ENCODE measurements at regions not wholly inside any gene's neighbourhood (a gene's known extent, or its start where the extent isn't known, plus 50 kb on each side); places are given as distances from the start of the nearest gene placed in this dataset.

DNA sequence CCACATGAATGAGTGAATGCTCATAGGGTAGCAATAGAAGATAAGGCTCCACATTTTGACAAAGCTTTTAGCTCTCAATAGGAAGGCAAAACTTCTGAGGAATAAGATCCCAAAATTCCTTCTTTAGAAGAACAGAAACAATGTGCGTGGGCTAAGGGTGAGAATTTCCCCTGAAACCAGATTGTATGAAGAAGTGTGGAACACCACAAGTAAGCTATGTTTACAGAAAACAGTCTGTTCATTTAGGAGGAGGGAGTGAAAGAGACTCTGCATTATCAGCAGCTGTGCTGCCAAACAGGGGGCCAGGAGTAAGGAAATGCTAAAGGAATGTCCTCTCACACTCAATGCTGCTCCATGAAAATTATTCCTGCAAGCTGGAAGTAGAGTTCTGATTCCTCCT, 851.6 kb downstream of the CENPC start:
- peak; percentile 11 for DNase-seq (ENCODE audit: low read depth)

DNA sequence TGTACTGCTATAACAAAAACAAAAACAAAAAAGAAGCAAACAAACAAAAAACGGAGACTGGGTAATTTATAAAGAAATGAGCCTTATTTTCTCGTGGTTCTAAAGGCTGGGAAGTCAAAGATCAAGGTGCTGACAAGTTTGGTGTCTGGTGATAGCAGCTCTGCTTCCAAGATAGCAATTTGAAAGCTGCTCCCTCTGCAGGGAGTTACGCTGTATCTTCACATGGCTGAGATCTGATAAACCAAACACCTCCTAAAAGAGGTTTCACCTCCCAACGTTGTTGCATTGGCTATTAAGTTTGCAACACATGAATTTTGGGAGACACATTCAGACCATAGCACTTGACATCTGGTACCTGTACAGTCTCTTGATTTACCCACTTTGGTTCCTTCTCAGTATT, 854.2 kb downstream of the CENPC start:
- DNase-seq (ENCODE audit: low read depth) = no peak

DNA sequence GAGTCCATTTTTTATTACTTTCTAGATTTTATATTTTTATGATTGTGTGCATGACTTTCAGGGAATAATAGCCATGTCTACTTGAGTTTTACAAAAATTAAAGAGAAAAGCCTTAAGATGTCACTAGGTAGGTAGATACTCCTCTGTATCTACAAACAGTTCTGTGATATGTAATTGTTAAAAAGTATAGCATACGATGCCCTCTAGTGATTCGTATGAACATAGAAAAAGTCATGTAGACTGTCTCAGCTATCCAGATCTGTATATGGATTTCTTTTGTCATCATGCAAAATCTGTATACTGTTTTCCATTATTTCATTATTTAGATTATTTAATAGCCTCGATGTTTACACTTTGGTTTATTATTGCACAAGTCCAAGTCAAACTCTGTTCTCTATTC, 856.6 kb downstream of the CENPC start:
- DNase-seq (ENCODE audit: low read depth) = peak; percentile 21

DNA sequence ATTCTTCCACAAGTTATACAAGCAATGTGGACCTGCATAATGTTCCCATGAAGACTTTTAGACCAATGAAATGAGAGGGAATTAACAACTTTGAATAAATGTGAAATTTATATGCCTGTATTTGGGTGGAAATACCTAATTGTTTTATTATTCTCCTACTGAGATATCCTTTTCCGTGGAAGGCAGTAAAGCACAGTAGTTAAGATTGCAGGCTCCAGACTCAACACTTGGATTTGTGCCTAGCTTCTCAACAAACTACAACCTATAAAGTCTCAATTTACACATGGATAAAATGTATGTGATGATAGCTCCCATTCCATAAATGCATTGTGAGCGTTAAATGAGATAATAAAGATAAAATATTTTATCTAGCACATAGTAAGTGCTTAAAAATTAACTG, 857.8 kb downstream of the CENPC start:
- no peak for DNase-seq (ENCODE audit: low read depth)

DNA sequence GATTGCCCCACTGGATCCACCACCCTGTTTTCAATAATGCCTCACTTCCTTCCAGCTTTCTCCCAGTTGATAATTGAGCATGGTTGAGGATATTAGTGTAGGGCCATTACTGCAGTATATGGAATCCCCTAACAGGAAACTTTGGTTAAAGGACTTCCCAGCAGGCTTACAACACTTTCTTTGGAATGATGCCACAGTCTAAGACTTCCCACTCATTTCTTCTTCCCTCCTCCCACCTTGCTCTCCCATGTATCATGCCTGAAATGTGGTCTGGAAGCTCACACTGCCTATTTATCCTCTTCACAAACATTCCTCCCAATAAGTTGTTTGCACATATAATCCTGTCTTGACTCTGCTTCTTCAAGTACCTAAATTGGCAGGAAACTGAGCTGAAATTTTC, 863.3 kb downstream of the CENPC start:
- peak; percentile 32 for DNase-seq (ENCODE audit: low read depth)

DNA sequence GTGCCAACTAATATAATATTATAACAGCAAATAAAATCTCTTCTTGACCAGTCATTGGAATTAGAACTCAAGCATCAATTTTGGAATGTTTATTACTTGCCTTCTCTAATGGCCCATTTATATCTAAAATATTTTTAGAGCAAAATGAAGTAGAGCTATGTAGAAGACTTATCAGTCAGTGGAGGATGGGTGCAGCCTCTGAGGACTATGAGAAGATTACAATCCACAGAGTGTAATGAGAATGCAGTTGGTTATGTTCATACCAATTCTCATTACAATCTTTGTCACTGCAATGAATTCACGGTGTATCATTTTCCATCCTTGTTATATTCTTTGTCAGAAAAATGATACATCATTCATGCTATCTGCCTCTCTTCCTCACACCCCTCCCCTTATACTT, 878.1 kb downstream of the CENPC start:
- no peak for DNase-seq (ENCODE audit: low read depth)

DNA sequence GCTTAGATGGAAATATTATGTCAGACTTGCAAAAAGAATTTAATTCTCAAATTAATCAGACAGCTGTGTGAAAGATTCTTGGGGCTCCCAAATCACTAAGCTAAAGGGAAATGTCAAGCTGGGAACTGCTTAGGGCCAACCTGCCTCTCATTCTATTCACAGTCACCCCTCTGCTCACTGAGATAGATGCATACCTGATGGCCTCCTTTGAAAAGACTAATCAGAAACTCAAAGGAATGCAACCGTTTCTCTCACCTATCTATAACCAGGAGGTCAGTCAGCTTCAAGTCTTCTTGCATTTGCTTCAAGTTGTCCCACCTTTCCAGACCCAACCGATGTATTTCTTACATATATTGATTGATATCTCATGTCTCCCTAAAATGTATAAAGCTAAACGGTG, 882.7 kb downstream of the CENPC start:
- DNase-seq (ENCODE audit: low read depth) = no peak

DNA sequence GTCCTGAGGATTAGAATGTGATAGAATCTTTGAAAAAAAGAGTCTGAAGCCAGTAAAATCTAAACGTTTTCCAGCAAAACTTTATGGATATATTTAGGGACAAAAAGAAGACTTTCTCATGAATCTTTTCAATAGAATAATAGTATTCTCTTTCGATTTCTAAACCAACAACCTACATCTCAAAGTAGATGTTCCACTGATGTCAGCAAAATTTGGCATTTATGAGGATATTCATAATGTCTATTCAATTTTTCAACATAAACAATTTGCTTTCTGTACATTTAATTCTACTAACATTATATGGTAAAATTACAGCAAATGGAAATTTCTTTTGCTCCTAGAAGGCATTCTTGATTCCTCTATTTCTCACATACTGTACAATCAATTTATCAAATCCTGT, 886.5 kb downstream of the CENPC start:
- no peak for DNase-seq (ENCODE audit: low read depth)

DNA sequence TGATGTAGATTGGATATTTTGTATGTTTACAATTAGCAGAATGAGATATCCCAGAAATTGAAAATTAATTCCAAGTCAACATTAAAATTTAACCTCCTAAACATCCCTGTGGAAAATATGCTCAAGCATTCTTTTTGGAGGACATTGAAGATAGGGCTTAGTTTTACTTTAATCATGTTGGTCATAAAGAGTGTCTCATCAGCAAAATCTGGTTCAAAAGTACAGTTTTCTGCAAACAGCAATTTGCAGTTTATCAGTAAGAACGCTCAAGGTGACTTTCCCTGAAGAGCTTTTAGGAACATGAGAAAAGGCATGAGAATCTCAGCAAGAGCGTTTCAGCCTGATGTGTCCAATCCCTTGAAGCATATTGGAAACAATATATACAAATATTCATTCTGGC, 889.8 kb downstream of the CENPC start:
- DNase-seq (ENCODE audit: low read depth) = no peak

DNA sequence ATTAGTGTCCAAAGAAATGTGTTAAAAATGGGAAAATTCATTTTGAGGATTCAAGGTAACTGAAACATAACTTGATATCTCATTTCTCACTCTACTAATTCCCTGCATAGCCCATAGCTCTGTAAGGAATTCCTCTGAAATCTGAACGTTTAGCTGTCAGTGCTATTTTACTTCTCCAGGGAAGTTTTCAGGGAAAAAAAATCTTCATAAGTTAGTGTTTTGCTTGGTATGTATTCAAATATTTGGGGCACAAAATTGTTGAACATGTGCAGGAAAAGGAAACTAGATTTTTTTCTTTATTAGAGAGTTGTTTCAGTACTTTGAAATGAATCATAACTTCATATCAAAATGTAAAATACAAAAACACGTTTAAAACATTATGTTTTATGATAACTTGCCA, 891.4 kb downstream of the CENPC start:
- DNase-seq (ENCODE audit: low read depth) = no peak

DNA sequence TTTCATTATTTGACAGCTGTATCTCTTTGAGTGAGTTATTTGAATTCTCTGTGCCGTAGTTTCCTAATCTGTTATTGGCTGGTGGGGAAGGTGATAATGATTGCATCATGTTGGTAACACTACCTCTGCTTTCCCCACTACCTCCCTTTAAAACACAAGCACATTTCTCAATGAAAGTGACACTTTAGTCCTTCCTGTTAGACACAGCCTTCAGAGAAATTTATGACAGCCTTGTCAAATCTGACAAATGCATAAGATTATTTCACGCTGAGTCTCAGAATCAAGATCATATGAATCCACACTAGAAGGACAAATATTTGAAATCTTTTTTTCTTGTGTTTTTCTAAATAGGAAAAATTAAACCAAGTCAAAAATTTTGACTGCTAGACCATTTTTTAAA, 896.1 kb downstream of the CENPC start:
- DNase-seq (ENCODE audit: low read depth) = no peak

DNA sequence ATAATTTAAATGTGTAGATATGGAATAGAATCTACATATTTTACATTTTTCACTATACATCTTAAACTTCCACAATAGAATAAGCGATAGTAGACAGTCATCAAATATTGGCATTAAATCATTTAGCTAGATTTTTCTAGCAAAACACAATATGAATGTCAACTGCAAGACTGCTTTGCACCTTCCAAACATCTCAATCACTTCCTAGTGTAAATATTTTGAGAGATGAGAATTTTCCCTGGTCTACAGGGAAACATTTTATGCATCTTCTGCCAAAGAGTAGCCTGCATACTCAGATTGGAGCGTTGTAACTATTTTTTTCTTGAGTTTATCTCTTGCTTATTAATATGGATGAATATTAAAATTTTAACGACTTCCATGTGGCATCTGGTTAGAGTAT, 897.4 kb downstream of the CENPC start:
- DNase-seq (ENCODE audit: low read depth) = no peak

DNA sequence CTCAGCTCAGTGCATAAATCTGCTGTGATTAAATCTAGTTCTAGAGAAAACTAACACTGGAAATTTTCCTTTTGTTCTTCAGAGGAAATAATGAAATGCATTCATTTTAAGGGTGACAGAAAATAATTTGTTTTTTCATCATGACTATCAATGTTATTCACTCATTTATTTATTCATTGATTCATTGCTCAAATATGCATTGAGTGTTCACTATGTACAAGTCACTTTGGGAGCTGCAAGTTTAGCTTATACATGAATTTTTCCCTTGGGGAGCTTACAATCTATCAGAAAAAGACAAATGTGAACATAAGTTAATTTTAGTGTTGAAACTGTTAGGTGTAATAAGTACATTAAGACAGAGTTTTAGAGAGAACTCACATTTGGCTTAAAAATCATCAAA, 897.8 kb downstream of the CENPC start:
- DNase-seq (ENCODE audit: low read depth) = no peak

DNA sequence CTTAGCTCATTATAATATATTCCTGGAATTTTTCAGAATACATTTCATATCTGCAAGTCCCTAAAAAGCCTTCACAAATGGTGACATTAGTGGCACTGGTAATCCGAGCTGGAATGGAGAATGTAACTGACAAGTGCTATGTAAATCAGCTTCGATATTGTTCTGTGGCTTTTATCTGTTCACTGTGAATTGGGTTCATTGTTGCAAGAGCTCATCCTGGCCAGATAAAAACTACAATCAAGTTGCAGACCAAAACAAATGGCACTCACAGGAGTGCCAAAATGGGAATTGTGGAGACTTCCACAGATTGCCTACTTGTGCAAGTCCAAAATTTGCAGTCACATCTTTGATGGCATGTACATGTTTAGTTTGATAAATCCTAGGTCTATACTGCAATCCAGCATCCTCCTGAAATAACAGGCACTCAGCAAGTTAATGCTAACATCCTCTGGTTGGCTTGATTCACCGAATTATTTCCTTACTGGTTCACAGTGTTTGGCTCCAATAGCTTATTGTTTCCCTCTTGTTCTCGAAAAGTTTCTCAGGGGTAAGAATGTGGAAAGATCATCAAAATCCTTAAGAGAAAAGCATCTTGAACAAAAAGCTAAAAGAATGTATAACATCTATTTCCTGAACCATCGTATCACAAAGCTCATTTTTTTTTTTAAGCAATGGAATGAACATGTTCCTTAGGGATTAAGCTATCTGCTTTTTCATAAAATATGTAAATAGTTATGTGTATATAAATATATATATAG, 904.9 kb downstream of the CENPC start:
- DNase-seq (ENCODE audit: low read depth) = no peak

DNA sequence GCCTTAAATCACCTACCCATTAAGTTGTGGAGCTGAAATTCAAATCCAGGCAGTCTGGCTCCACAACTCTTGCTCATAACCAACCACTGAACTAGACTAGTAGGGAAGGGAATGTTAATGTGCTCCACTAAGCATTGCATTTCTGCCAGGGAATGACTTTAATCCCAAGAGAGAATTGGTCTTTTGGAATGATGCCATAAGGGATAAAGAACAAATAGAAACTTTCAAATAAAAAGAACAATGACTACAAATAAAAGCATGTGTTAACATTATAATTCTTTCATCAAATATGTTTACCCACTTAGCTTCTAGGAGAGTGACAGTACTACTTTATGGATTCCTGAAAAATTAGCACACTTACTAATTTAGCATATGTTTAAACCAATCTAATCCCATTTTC, 905.9 kb downstream of the CENPC start:
- peak; percentile 9 for DNase-seq (ENCODE audit: low read depth)

DNA sequence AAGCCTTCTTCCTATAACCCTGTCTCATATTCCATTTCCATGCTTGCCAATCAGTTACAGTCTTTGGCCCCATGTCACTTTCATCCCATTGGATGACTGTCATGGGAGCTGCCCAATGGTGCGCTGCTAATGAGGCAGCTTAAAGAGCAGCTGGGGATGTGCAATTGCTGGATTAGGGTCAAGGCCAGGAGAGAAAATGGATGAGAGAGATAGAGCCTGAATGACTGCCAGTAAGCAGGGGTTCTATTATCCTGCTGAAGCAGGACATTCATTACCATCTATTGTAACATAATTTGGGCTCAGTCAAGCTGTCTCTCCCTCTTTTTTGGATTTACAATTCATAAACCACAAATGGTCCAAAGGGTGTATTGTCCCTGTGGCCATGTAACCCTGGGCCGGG, 909.0 kb downstream of the CENPC start:
- no peak for DNase-seq (ENCODE audit: low read depth)

DNA sequence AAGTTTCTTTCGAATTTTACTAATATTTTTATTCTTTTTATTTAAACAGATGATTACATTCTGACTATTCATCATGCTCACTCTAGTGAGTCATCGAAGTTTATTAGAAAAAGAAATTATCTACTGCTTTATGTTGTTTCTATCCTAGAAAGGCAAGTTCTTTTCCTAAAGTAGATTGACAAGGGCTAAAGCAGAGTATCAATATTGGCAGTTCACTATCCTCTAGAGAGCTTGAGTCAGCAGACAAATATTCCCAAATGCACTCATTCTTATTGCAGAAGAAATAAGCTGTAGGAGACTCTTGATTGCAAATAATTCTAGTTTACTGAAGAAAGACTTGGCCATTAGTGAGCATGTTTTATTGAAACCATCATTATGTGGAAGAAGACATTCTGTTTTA, 911.8 kb downstream of the CENPC start:
- DNase-seq (ENCODE audit: low read depth) = no peak

DNA sequence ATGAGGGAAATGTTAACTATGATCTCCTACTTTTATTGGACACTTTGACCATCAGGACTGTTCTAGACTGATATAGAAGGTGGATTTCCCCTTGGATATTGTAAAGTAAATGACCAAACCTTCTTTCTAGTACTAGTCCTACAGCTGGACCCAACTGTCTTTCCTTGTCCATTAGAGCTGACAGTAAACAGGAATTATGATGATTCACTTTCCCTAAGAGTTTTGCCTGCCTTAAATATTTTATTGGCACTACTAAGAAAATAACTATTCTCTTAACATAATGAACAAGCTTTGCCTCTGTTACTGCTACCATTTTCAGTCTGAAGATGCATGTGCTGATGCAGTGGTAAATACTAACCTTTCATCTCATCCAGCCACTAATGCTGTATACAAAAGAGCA, 915.4 kb downstream of the CENPC start:
- no peak for DNase-seq (ENCODE audit: low read depth)

DNA sequence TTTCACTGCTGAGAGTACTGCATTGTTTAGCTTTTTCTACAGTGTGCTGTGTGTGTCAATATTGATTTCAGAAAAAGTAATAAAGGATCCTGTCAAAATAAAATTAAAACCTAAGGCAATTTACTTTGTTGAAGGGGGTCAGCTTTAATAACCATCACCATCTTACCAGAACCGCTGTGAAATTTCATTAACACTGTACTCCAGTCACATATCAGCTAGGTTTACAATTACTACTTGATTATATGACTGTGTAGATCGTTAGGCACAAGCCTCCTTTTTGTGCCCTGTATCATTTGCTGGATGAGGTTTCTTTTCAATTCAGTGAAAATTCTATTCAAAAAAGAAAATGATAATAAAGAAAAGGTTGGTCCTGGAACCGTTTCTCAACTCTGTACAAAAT, 917.2 kb downstream of the CENPC start:
- no peak for DNase-seq (ENCODE audit: low read depth)

DNA sequence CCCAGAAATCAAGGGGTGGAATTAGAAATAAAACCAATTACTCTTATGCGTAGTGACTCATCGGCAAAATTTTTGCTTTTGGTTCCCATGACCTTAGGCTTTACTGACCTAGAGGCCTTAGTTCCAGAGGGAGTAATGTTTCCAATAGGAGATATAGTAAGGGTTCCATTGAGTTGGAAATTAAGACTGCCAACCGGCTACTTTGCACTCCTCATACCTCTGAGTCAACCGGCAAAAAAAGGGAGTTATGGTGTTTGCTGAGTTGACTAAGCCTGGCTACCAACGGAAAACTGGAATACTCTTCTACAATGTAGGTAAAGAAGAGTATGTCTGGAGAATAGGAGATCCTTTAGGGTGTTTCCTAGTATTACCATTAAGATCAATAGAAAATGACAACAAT, 919.8 kb downstream of the CENPC start:
- DNase-seq (ENCODE audit: low read depth) = no peak

DNA sequence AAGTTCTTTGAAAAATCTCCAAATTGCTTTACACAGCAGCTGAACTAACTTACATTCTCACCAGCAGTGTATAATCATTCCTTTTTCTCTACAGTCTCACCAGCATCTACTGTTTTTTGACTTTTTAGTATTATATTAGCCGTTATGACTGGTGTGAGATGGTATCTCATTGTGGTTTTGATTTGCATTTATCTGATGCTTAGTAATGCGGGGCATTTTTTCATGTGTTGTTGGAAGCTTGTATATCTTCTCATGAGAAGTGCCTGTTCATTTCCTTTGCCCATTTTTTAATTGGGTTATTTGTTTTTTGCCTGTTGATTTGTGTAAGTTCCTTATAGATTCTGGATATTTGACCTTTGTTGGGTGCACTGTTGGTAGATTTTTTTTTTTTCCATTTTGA, 931.7 kb downstream of the CENPC start:
- no peak for DNase-seq (ENCODE audit: low read depth)

DNA sequence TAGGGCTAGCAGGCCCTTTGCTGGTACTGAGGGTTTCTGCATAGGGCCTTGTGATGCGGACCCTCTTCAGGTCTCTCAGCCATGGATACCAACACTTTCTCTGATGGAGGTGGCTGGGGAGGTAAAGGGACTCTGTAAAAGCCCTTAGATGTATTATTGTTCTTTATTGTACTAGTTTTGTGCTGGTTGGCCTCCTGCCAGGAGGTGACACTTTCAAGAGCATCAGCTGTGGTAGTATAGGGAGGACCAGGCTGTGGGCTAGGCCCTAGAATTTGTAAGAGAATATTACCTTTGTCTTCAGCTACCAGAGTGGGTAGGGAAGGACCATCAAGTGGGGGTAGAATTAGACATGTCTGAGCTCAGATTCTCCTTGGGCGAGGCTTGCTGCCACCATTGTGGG, 936.3 kb downstream of the CENPC start:
- no peak for DNase-seq (ENCODE audit: low read depth)

DNA sequence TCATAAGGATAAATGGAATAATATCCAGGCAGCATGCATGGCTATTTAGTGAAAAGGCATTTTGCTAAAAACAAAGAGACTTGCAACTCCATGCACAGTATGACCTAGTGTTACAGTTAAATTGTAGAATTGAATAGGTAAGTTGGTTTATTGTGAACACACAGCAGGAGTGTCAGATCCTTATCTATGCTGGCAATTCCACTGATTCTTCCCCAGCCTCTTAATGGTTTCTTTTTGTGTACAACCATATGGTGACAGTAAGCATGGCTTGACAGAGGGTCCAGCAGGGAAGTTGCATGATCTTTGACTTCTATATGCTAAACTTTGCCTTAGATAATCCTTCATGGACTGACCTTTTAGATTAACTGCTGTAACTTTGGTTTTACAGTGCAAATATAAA, 936.6 kb upstream of the EPHA5 start:
- DNase-seq (ENCODE audit: low read depth) = no peak

DNA sequence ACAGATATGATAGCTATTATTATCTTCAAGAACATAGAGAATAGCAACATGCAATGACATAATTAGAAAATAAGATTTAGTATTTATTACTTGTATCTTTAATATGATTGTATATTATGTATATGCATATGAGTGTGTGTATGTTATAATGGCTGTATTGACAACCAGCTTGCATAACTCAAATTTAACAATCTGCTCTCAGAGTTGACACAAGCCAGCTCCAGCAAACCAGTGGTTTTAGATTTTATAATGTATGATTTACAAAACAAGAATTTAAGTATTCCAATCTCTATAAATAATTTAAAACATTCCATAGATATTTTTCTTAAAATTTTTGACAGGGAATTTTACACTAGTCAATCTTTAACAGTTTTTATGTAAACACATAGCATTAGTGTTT, 935.9 kb upstream of the EPHA5 start:
- no peak for DNase-seq (ENCODE audit: low read depth)

DNA sequence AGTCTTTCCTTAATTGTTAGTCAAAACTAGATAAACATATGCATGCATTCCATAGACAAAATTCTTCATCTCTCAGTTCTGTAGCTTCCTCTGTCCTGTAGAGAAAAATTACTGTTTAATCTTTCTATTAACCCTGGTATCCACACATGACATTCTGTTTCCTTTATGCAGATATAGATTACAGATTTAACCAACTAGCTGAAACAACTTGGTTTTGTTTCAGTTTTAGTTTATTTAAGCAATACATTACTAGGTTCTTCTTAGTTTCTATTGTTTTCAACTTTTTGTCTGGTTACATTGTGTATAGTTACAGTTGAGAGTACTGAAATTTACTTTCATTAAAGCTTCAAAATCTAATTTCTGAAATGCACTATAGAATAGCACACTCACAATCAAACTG, 933.9 kb upstream of the EPHA5 start:
- no peak for DNase-seq (ENCODE audit: low read depth)

Data from iris pigment epithelial cell (primary cell).